DND-41 (cell line): ENCODE measurements at regions not wholly inside any gene's neighbourhood (a gene's known extent, or its start where the extent isn't known, plus 50 kb on each side); places are given as distances from the start of the nearest gene placed in this dataset.

ENCODE experiments used
- EZH2 ChIP-seq: IDR thresholded peaks from 3 replicates; pipeline ENCODE4 v1.6.1; 2012; ENCODE audit warnings: borderline replicate concordance, low read depth, mild to moderate bottlenecking, moderate library complexity, low read length, inconsistent platforms; ENCODE audit not compliant: severe bottlenecking
- TF ChIP-seq, protein P1 (sequence below): IDR thresholded peaks from 2 replicates; pipeline ENCODE4 v1.5.1; 2012; ENCODE audit warnings: borderline replicate concordance, low read length, moderate library complexity, mild to moderate bottlenecking; ENCODE audit not compliant: poor library complexity, severe bottlenecking; ENCODE audit errors: extremely low read depth

DNA sequence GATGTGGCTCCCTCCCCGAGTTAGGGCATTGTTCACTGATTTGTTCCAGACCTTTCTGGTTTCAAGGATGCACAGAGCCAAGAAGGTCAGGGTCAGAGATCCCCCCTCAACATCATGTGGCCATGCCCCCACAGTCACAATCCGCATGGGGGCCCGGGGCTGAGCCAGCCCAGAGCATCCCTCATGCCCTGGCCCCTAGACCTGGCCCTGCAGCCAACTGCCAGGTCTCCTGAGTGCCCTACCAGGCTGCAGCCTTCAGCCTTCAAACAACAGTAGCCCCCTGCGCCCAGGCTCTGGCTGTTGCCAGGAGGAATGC, 142.4 kb downstream of the CRYBB2 start:
- TF ChIP-seq, protein P1, sequence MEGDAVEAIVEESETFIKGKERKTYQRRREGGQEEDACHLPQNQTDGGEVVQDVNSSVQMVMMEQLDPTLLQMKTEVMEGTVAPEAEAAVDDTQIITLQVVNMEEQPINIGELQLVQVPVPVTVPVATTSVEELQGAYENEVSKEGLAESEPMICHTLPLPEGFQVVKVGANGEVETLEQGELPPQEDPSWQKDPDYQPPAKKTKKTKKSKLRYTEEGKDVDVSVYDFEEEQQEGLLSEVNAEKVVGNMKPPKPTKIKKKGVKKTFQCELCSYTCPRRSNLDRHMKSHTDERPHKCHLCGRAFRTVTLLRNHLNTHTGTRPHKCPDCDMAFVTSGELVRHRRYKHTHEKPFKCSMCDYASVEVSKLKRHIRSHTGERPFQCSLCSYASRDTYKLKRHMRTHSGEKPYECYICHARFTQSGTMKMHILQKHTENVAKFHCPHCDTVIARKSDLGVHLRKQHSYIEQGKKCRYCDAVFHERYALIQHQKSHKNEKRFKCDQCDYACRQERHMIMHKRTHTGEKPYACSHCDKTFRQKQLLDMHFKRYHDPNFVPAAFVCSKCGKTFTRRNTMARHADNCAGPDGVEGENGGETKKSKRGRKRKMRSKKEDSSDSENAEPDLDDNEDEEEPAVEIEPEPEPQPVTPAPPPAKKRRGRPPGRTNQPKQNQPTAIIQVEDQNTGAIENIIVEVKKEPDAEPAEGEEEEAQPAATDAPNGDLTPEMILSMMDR: no peak
- TF ChIP-seq EZH2: no peak
